Breast epithelium (tissue), 4 donors: ENCODE measurements at regions not wholly inside any gene's neighbourhood (a gene's known extent, or its start where the extent isn't known, plus 50 kb on each side); places are given as distances from the start of the nearest gene placed in this dataset.

Source experiments
- DNase-seq, 2 donors: peaks; one replicate each; pipeline ENCODE4 v3.0.0-alpha.2; 2019; ENCODE audit warnings: low spot score in 2 of 2
- H3K27ac ChIP-seq, 2 donors: fragments of 200-600 bp; sonication (generic) in 1 of 2; one replicate each; pipeline ENCODE4 v1.5.1; 2016 to 2019; ENCODE audit warnings: mild to moderate bottlenecking in 1 of 2
- H3K27me3 ChIP-seq, 2 donors: fragments of 200-600 bp; sonication (generic) in 1 of 2; one replicate each; pipeline versions ENCODE4 v1.5.1 to v1.6.0; 2017 to 2019; ENCODE audit warnings: control low read depth in 1 of 2, mild to moderate bottlenecking in 1 of 2
- H3K36me3 ChIP-seq: fragments of 200-600 bp; one replicate; pipeline ENCODE4 v1.5.1; 2019
- H3K4me1 ChIP-seq, 2 donors: fragments of 200-600 bp; sonication (generic); one replicate each; pipeline ENCODE4 v1.5.1; 2016 to 2019; ENCODE audit warnings: control low read depth in 1 of 2
- H3K4me3 ChIP-seq, 3 donors: fragments of 200-600 bp; sonication (generic); 1 replicate in 2 of 3; 2 replicates in 1 of 3; pipeline ENCODE4 v1.5.1; 2016 to 2019; ENCODE audit warnings: mild to moderate bottlenecking in 3 of 3, moderate library complexity in 2 of 3
- H3K9me3 ChIP-seq, 2 donors: fragments of 200-600 bp; sonication (generic) in 1 of 2; one replicate each; pipeline ENCODE4 v1.5.1; 2016 to 2019; ENCODE audit warnings: control low read depth in 1 of 2
- CTCF ChIP-seq, 3 donors: fragments of 450-650 bp; IDR thresholded peaks; one replicate each; pipeline ENCODE4 v1.5.1; 2016 to 2017; ENCODE audit warnings: antibody characterized with exemption in 3 of 3, mild to moderate bottlenecking in 3 of 3, moderate library complexity in 3 of 3
- POLR2A ChIP-seq: fragments of 450-650 bp; IDR thresholded peaks from one replicate; pipeline ENCODE4 v1.6.1; 2016; ENCODE audit warnings: antibody characterized with exemption, mild to moderate bottlenecking, moderate library complexity
- POLR2AphosphoS5 ChIP-seq, 3 donors: sonication (generic); formaldehyde crosslinking; IDR thresholded peaks; one replicate each; pipeline ENCODE4 v1.6.1; 2017; ENCODE audit warnings: antibody characterized with exemption in 3 of 3
- intact Hi-C: fragments of 100-400 bp; cut with DNase I; formaldehyde crosslinking; loops from one replicate; pipeline ENCODE4 v1.15.1; 2023; ENCODE audit warnings: low total_unique reads

- no peak for TF ChIP-seq CTCF (IDR thresholded peaks at IDR 0.05)
- TF ChIP-seq POLR2A: no peak
- no peak for TF ChIP-seq POLR2AphosphoS5 (IDR thresholded peaks at IDR 0.05)
- H3K36me3 ChIP-seq: no peaks in the 10 kb centered on the region
- no peaks in the 10 kb centered on the region for H3K27me3 ChIP-seq
- H3K27ac ChIP-seq: no peak overlapping the region
- DNase-seq: no peak
- H3K4me3 ChIP-seq: no peak overlapping the region
- intact Hi-C loops: no loop called here
- H3K9me3 ChIP-seq: peaks cover 0 to 7% of the 10 kb centered on the region in 2 donors
- H3K4me1 ChIP-seq: no peaks in the 10 kb centered on the region
Observed at GRCh38 chr6:23563323-23563722, 562.7 kb upstream of the NRSN1 start.

- intact Hi-C loops: no loop called here
Observed at GRCh38 chr6:23566418-23566817, 559.6 kb upstream of the NRSN1 start.

GRCh38 chr6:23568292-23568691 lies 557.7 kb upstream of the NRSN1 start:
- Histone ChIP-seq H3K4me3 (no peak overlapping the region), H3K27ac (no peak overlapping the region), H3K36me3 (no peaks in the 10 kb centered on the region), H3K9me3 (peaks cover 0 to 4% of the 10 kb centered on the region in 2 donors), H3K4me1 (no peaks in the 10 kb centered on the region), H3K27me3 (no peaks in the 10 kb centered on the region)
- TF ChIP-seq POLR2A: no peak
- no peak for TF ChIP-seq POLR2AphosphoS5 (IDR thresholded peaks at IDR 0.05)
- no peak for TF ChIP-seq CTCF (IDR thresholded peaks at IDR 0.05)
- intact Hi-C loops: no loop called here
- no peak for DNase-seq

More at GRCh38 chr6:23566418-23566817, 559.6 kb upstream of the NRSN1 start:
- no peak for TF ChIP-seq POLR2A
- no peak for TF ChIP-seq CTCF (IDR thresholded peaks at IDR 0.05)
- no peak for TF ChIP-seq POLR2AphosphoS5 (IDR thresholded peaks at IDR 0.05)
- Histone ChIP-seq H3K4me1 (no peaks in the 10 kb centered on the region), H3K27me3 (no peaks in the 10 kb centered on the region), H3K36me3 (no peaks in the 10 kb centered on the region), H3K9me3 (peaks cover 0 to 7% of the 10 kb centered on the region in 2 donors), H3K27ac (no peak overlapping the region), H3K4me3 (no peak overlapping the region)
- DNase-seq: no peak

- intact Hi-C loops: no loop called here
- H3K27ac ChIP-seq: no peak overlapping the region
- no peak for TF ChIP-seq CTCF (IDR thresholded peaks at IDR 0.05)
- TF ChIP-seq POLR2AphosphoS5 (IDR thresholded peaks at IDR 0.05): no peak
- no peak for TF ChIP-seq POLR2A
- no peaks in the 10 kb centered on the region for H3K9me3 ChIP-seq
- no peaks in the 10 kb centered on the region for H3K27me3 ChIP-seq
- no peaks in the 10 kb centered on the region for H3K36me3 ChIP-seq
- no peak for DNase-seq
- H3K4me1 ChIP-seq: no peaks in the 10 kb centered on the region
- no peak overlapping the region for H3K4me3 ChIP-seq
Observed at GRCh38 chr6:23584134-23584763, 541.8 kb upstream of the NRSN1 start.

GRCh38 chr6:23587582-23587981 lies 538.4 kb upstream of the NRSN1 start:
- intact Hi-C loops: loop anchor here (5.0 kb wide), 1 partner anchor 565 kb away; no protein-coding TSS in a partner anchor
- H3K27ac ChIP-seq: no peak overlapping the region
- no peaks in the 10 kb centered on the region for H3K36me3 ChIP-seq
- H3K9me3 ChIP-seq: no peaks in the 10 kb centered on the region
- TF ChIP-seq CTCF (IDR thresholded peaks at IDR 0.05) (no peak), POLR2A (no peak), POLR2AphosphoS5 (IDR thresholded peaks at IDR 0.05) (no peak)
- no peaks in the 10 kb centered on the region for H3K27me3 ChIP-seq
- H3K4me1 ChIP-seq: no peaks in the 10 kb centered on the region
- no peak overlapping the region for H3K4me3 ChIP-seq
- DNase-seq: no peak
